Heart left ventricle (tissue), 16 donors: ENCODE measurements at regions not wholly inside any gene's neighbourhood (a gene's known extent, or its start where the extent isn't known, plus 50 kb on each side); places are given as distances from the start of the nearest gene placed in this dataset.

ENCODE experiments used
- ATAC-seq, 4 donors: fragments of 200-7000 bp; cut with Tn5 transposase; one replicate each; pipeline ENCODE4 v1.9.1; 2020 to 2022; ENCODE audit warnings: moderate library complexity in 4 of 4, mild to moderate bottlenecking in 3 of 4, moderate number of reproducible peaks in 1 of 4
- DNase-seq, 5 donors: peaks; one replicate each; pipeline ENCODE4 v3.0.0-alpha.2; 2020
- H3K27ac ChIP-seq, 12 donors: fragments of 200-600 bp; sonication (generic) in 4 of 12; one replicate each; pipeline versions ENCODE4 v1.5.0 to v1.8.0; 2016 to 2022; ENCODE audit warnings: mild to moderate bottlenecking in 2 of 12
- H3K27me3 ChIP-seq, 9 donors: fragments of 200-600 bp; sonication (generic) in 2 of 9; one replicate each; pipeline versions ENCODE4 v1.5.1 to v1.8.0; 2016 to 2022; ENCODE audit warnings: mild to moderate bottlenecking in 3 of 9
- H3K36me3 ChIP-seq, 9 donors: fragments of 200-600 bp; sonication (generic) in 2 of 9; one replicate each; pipeline versions ENCODE4 v1.5.0 to v1.8.0; 2018 to 2022; ENCODE audit warnings: mild to moderate bottlenecking in 2 of 9
- H3K4me1 ChIP-seq, 12 donors: fragments of 200-600 bp; sonication (generic) in 4 of 12; one replicate each; pipeline versions ENCODE4 v1.5.0 to v1.8.0; 2016 to 2022; ENCODE audit warnings: mild to moderate bottlenecking in 3 of 12
- H3K4me3 ChIP-seq, 12 donors: fragments of 200-600 bp; sonication (generic) in 4 of 12; one replicate each; pipeline versions ENCODE4 v1.5.0 to v1.8.0; 2017 to 2022; ENCODE audit warnings: mild to moderate bottlenecking in 9 of 12, moderate library complexity in 4 of 12
- H3K9me3 ChIP-seq, 12 donors: fragments of 200-600 bp; sonication (generic) in 4 of 12; one replicate each; pipeline versions ENCODE4 v1.5.0 to v1.8.0; 2016 to 2022; ENCODE audit warnings: mild to moderate bottlenecking in 1 of 12
- POLR2A ChIP-seq, 2 donors: fragments of 450-650 bp; IDR thresholded peaks; one replicate each; pipeline ENCODE4 v1.6.1; 2017; ENCODE audit warnings: antibody characterized with exemption in 2 of 2, mild to moderate bottlenecking in 2 of 2, moderate library complexity in 2 of 2
- WGBS, 4 donors: extraction: QIAGEN DNeasy Blood & Tissue Kit in 2 of 4; methylation state at CpG; one replicate each; pipeline versions ENCODE4 v1.1.5 to v1.1.7; 2013 to 2018; 5-methylcytosine and 5-hydroxymethylcytosine counted together
- intact Hi-C, 10 donors: fragments of 100-400 bp; cut with DNase I; formaldehyde crosslinking; loops; one replicate each; pipeline versions ENCODE4 v1.11.1 to v1.14.2; 2022
- TF ChIP-seq, protein P1 (sequence below), 12 donors: fragments of 200-600 bp; sonication (generic) in 4 of 12; IDR thresholded peaks; one replicate each; pipeline versions ENCODE4 v1.5.0 to v1.8.0; 2018 to 2022; ENCODE audit warnings: antibody characterized with exemption in 12 of 12, mild to moderate bottlenecking in 5 of 12
- donor health status: ischemic (EF 13 %, LVEDD 7.1; RV severe dilation, severe dysfunction).
- donor health status: healthy with polysubstance abuse.
- donor health status: DM: no; HTN: yes; CAD: no.
- donor health status: DM: no; HTN: no; CAD: no.
- donor health status: ischemic (EF 25% LVEDD 6.9; RV normal size, moderate dysfunction).
- donor health status: ischemic (EF 25% LVEDD 5.7; RV mildly dilated, moderate dysfunction).
- donor health status: healthy.
- donor health status: DM: yes; HTN: yes; CAD: no.
- donor health status: ischemic (EF 35%, LVEDD 5.7; RV mildly dilated, moderate dysfunction).
- donor health status: nonischemic (EF 11% LVEDD 7.7; RV severe dilation, severe dysfunction).
- donor health status: DM: yes; HTN: yes; CAD: no.
- donor health status: PGD.
- donor health status: ischemic (EF 29% LVEDD 5.4; RV normal size, mild dysfunction).
- donor health status: nonischemic (EF 23%, LVEDD 6.1; RV moderate dilation, normal function).

DNA sequence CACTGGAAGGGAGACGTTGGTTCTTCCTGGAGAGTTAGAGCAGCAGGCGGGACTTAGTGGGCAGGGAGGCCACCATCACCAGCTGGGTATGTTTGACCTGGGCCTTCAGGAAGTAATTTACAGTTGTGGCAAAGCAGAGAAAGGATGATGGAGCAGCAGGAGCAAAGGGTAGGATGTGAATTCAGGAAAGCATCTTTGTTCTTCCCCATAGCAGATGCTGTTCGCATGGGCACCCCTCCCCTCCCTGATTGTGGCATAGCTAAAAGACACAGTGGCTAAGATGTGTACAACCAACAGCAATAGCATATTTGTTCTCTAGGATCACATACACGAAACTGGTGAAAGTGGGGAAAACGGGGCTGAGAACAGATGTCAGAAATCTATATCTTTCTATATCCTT lies 56.3 kb upstream of the ITPRID1 start:
- Histone ChIP-seq H3K36me3 (no peaks in the 10 kb centered on the region), H3K4me3 (no peak overlapping the region), H3K9me3 (no peaks in the 10 kb centered on the region), H3K27me3 (peaks cover 0 to 4% (median 0%) of the 10 kb centered on the region in 9 donors), H3K27ac (no peak overlapping the region), H3K4me1 (no peaks in the 10 kb centered on the region)
- ATAC-seq (no peak), DNase-seq (no peak)
- WGBS, 4 donors = 66 to 75% (median 73%) methylated on average over 5 of the region's 5 CpGs
- no peak for TF ChIP-seq POLR2A (IDR thresholded peaks at IDR 0.05)
- TF ChIP-seq, protein P1, sequence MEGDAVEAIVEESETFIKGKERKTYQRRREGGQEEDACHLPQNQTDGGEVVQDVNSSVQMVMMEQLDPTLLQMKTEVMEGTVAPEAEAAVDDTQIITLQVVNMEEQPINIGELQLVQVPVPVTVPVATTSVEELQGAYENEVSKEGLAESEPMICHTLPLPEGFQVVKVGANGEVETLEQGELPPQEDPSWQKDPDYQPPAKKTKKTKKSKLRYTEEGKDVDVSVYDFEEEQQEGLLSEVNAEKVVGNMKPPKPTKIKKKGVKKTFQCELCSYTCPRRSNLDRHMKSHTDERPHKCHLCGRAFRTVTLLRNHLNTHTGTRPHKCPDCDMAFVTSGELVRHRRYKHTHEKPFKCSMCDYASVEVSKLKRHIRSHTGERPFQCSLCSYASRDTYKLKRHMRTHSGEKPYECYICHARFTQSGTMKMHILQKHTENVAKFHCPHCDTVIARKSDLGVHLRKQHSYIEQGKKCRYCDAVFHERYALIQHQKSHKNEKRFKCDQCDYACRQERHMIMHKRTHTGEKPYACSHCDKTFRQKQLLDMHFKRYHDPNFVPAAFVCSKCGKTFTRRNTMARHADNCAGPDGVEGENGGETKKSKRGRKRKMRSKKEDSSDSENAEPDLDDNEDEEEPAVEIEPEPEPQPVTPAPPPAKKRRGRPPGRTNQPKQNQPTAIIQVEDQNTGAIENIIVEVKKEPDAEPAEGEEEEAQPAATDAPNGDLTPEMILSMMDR (IDR thresholded peaks at IDR 0.05) = no peak
- intact Hi-C loops = no loop called here

DNA sequence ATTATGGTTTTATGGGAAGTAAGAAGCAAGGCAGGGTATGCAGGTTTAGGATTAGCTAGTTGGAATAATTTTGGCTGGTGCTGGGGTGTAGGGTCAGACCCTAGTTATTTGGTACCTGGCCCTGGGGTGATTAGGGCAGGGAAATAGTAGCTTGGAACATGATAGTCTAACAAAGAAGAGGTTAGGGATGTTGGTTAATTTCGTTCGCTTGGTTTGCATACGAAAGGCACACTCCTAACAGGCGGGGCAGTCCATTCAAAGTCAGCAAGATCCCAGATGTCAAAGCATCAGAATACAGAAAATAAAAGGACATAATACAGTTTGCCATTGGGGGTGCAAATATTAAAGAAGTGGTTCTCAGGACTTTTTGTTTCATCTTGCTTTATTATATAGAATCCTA lies 55.7 kb upstream of the ITPRID1 start:
- Histone ChIP-seq H3K4me1 (no peaks in the 10 kb centered on the region), H3K4me3 (no peak overlapping the region), H3K27me3 (peaks cover 0 to 7% (median 0%) of the 10 kb centered on the region in 9 donors), H3K27ac (no peak overlapping the region), H3K36me3 (no peaks in the 10 kb centered on the region), H3K9me3 (no peaks in the 10 kb centered on the region)
- TF ChIP-seq, protein P1 (IDR thresholded peaks at IDR 0.05) = no peak
- no peak for TF ChIP-seq POLR2A (IDR thresholded peaks at IDR 0.05)
- DNase-seq (no peak), ATAC-seq (no peak)
- WGBS, 4 donors = 79 to 84% (median 81%) methylated on average over 4 of the region's 4 CpGs
- intact Hi-C loops = no loop called here

DNA sequence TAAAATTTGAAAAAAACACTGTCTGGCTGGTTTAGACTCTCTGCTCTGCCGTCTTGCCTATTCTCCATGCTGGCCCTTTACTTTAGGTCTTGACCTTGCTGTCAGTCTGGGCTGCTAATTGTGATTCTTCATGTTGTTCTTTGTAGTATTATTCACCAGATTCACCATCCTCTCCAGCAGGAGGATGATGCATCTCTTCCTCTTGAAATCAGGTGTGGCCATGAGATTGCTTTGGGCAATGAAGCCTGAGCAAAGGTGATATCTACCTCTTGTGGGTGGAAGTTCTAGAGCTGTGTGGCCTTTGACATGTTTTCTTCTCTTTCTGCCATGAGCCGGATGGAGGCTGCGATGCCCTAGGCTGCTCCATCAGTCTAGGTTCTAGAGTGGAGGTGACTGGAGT lies 51.3 kb upstream of the ITPRID1 start:
- no peak for ATAC-seq
- Histone ChIP-seq H3K36me3 (no peaks in the 10 kb centered on the region), H3K4me3 (no peak overlapping the region), H3K27ac (no peak overlapping the region), H3K27me3 (peaks cover 0 to 11% (median 0%) of the 10 kb centered on the region in 9 donors), H3K4me1 (no peaks in the 10 kb centered on the region), H3K9me3 (no peaks in the 10 kb centered on the region)
- no peak for TF ChIP-seq POLR2A (IDR thresholded peaks at IDR 0.05)
- TF ChIP-seq, protein P1 (IDR thresholded peaks at IDR 0.05) = no peak
- intact Hi-C loops = no loop called here
- DNase-seq = no peak
- 81 to 88% (median 86%) methylated on average over 3 of the region's 3 CpGs for WGBS, 4 donors
